ENCODE measurements at regions not wholly inside any gene's neighbourhood (a gene's known extent, or its start where the extent isn't known, plus 50 kb on each side); places are given as distances from the start of the nearest gene placed in this dataset.

GRCh38 chr5:51273021-51273420 lies 110.2 kb upstream of the ISL1 start:
- no peak for ATAC-seq

GRCh38 chr5:51273871-51274270 lies 109.4 kb upstream of the ISL1 start:
- TF ChIP-seq SNAI2 (CRISPR knock-in tag; IDR thresholded peaks at IDR 0.05), result no peak

More at GRCh38 chr5:51273021-51273420, 110.2 kb upstream of the ISL1 start:
- no peak for TF ChIP-seq ZFP3 (CRISPR knock-in tag; IDR thresholded peaks at IDR 0.05)
- TF ChIP-seq OSR1 (CRISPR knock-in tag; IDR thresholded peaks at IDR 0.05), result no peak
- no peak for TF ChIP-seq TSHZ2 (CRISPR knock-in tag; IDR thresholded peaks at IDR 0.05)
- TF ChIP-seq POU6F1 (CRISPR knock-in tag; IDR thresholded peaks at IDR 0.05; ENCODE audit: borderline replicate concordance, low read depth), result no peak
- TF ChIP-seq, protein P1, sequence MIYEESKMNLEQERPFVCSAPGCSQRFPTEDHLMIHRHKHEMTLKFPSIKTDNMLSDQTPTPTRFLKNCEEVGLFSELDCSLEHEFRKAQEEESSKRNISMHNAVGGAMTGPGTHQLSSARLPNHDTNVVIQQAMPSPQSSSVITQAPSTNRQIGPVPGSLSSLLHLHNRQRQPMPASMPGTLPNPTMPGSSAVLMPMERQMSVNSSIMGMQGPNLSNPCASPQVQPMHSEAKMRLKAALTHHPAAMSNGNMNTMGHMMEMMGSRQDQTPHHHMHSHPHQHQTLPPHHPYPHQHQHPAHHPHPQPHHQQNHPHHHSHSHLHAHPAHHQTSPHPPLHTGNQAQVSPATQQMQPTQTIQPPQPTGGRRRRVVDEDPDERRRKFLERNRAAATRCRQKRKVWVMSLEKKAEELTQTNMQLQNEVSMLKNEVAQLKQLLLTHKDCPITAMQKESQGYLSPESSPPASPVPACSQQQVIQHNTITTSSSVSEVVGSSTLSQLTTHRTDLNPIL (CRISPR knock-in tag; IDR thresholded peaks at IDR 0.05; ENCODE audit: low read depth), result no peak
- no peak for TF ChIP-seq ISL1 (CRISPR knock-in tag; IDR thresholded peaks at IDR 0.05)
- TF ChIP-seq CSRNP3 (CRISPR knock-in tag; IDR thresholded peaks at IDR 0.05), result no peak
- no peak for TF ChIP-seq BACH2 (CRISPR knock-in tag; IDR thresholded peaks at IDR 0.05; ENCODE audit: borderline replicate concordance)
- TF ChIP-seq ZNF8 (CRISPR knock-in tag; IDR thresholded peaks at IDR 0.05), result no peak
- no peak for TF ChIP-seq ARNTL (CRISPR knock-in tag; IDR thresholded peaks at IDR 0.05; ENCODE audit: borderline replicate concordance, low read depth)
- TF ChIP-seq ZNF565 (CRISPR knock-in tag; conservative IDR thresholded peaks at IDR 0.05; ENCODE audit: low read depth), result no peak
- no peak for TF ChIP-seq PPARA (CRISPR knock-in tag; IDR thresholded peaks at IDR 0.05; ENCODE audit: borderline replicate concordance)
- no peak for TF ChIP-seq PATZ1 (CRISPR knock-in tag; IDR thresholded peaks at IDR 0.05; ENCODE audit: borderline replicate concordance)
- no peak for TF ChIP-seq TOX (CRISPR knock-in tag; IDR thresholded peaks at IDR 0.05; ENCODE audit: borderline replicate concordance)
- no peak for TF ChIP-seq ZFP30 (CRISPR knock-in tag; IDR thresholded peaks at IDR 0.05)
- no peak for TF ChIP-seq RARB (CRISPR knock-in tag; IDR thresholded peaks at IDR 0.05)

GRCh38 chr5:51275428-51275827 lies 107.8 kb upstream of the ISL1 start:
- no peak for TF ChIP-seq TOX (CRISPR knock-in tag; IDR thresholded peaks at IDR 0.05; ENCODE audit: borderline replicate concordance)
- no peak for TF ChIP-seq ARNTL (CRISPR knock-in tag; IDR thresholded peaks at IDR 0.05; ENCODE audit: borderline replicate concordance, low read depth)
- no peak for TF ChIP-seq OSR1 (CRISPR knock-in tag; IDR thresholded peaks at IDR 0.05)
- TF ChIP-seq POU6F1 (CRISPR knock-in tag; IDR thresholded peaks at IDR 0.05; ENCODE audit: borderline replicate concordance, low read depth), result no peak
- TF ChIP-seq BACH2 (CRISPR knock-in tag; IDR thresholded peaks at IDR 0.05; ENCODE audit: borderline replicate concordance), result no peak
- no peak for TF ChIP-seq ESRRG (CRISPR knock-in tag; IDR thresholded peaks at IDR 0.05)
- TF ChIP-seq ZNF70 (CRISPR knock-in tag; IDR thresholded peaks at IDR 0.05), result no peak
- TF ChIP-seq ZNF565 (CRISPR knock-in tag; conservative IDR thresholded peaks at IDR 0.05; ENCODE audit: low read depth), result no peak
- no peak for TF ChIP-seq ZFP30 (CRISPR knock-in tag; IDR thresholded peaks at IDR 0.05)
- no peak for TF ChIP-seq PPARA (CRISPR knock-in tag; IDR thresholded peaks at IDR 0.05; ENCODE audit: borderline replicate concordance)
- TF ChIP-seq RARB (CRISPR knock-in tag; IDR thresholded peaks at IDR 0.05), result no peak
- TF ChIP-seq ZFP3 (CRISPR knock-in tag; IDR thresholded peaks at IDR 0.05), result no peak
- TF ChIP-seq SNAI2 (CRISPR knock-in tag; IDR thresholded peaks at IDR 0.05), result no peak
- TF ChIP-seq, protein P1 (CRISPR knock-in tag; IDR thresholded peaks at IDR 0.05; ENCODE audit: low read depth), result no peak
- TF ChIP-seq PATZ1 (CRISPR knock-in tag; IDR thresholded peaks at IDR 0.05; ENCODE audit: borderline replicate concordance), result no peak
- no peak for TF ChIP-seq CSDC2 (CRISPR knock-in tag; IDR thresholded peaks at IDR 0.05)
- no peak for ATAC-seq

More at GRCh38 chr5:51273871-51274270, 109.4 kb upstream of the ISL1 start:
- no peak for ATAC-seq

Data from SK-N-SH treated with all-trans-retinoic acid at 6 μM for 48 hours (cell line).